Ishikawa (cell line): ENCODE measurements at regions not wholly inside any gene's neighbourhood (a gene's known extent, or its start where the extent isn't known, plus 50 kb on each side); places are given as distances from the start of the nearest gene placed in this dataset.

Source experiments
- CEBPB ChIP-seq: IDR thresholded peaks from 2 replicates; pipeline ENCODE4 v1.6.1; 2012
- CREB1 ChIP-seq: IDR thresholded peaks from 2 replicates; pipeline ENCODE4 v1.6.1; 2012; ENCODE audit warnings: low read depth
- EGR1 ChIP-seq: IDR thresholded peaks from 2 replicates; pipeline ENCODE4 v1.6.1; 2012
- EP300 ChIP-seq: IDR thresholded peaks from 2 replicates; pipeline ENCODE4 v1.6.1; 2012; ENCODE audit warnings: borderline replicate concordance
- FOXM1 ChIP-seq: IDR thresholded peaks from 2 replicates; pipeline ENCODE4 v1.6.1; 2012; ENCODE audit warnings: low read depth, borderline replicate concordance
- NFIC ChIP-seq: IDR thresholded peaks from 2 replicates; pipeline ENCODE4 v1.6.1; 2012
- RAD21 ChIP-seq: IDR thresholded peaks from 2 replicates; pipeline ENCODE4 v1.6.1; 2012; ENCODE audit warnings: low read depth
- TAF1 ChIP-seq: IDR thresholded peaks from 2 replicates; pipeline ENCODE4 v1.6.1; 2012; ENCODE audit warnings: low read depth, mild to moderate bottlenecking
- TCF12 ChIP-seq: IDR thresholded peaks from 2 replicates; pipeline ENCODE4 v1.6.1; 2012; ENCODE audit warnings: low read depth
- TEAD4 ChIP-seq: IDR thresholded peaks from 2 replicates; pipeline ENCODE4 v1.6.1; 2012
- YY1 ChIP-seq: IDR thresholded peaks from 2 replicates; pipeline ENCODE4 v1.6.1; 2012; ENCODE audit warnings: low read depth
- ZBTB7A ChIP-seq: IDR thresholded peaks from 2 replicates; pipeline ENCODE4 v1.6.1; 2012; ENCODE audit warnings: low read depth
- TF ChIP-seq, protein P1 (sequence below): IDR thresholded peaks from 2 replicates; pipeline ENCODE4 v1.6.1; 2012; ENCODE audit warnings: low read depth, mild to moderate bottlenecking
- TF ChIP-seq, protein P2 (sequence below): IDR thresholded peaks from 2 replicates; pipeline ENCODE4 v1.6.1; 2012
- TF ChIP-seq, protein P3 (sequence below): IDR thresholded peaks from 2 replicates; pipeline ENCODE4 v1.6.1; 2012

DNA sequence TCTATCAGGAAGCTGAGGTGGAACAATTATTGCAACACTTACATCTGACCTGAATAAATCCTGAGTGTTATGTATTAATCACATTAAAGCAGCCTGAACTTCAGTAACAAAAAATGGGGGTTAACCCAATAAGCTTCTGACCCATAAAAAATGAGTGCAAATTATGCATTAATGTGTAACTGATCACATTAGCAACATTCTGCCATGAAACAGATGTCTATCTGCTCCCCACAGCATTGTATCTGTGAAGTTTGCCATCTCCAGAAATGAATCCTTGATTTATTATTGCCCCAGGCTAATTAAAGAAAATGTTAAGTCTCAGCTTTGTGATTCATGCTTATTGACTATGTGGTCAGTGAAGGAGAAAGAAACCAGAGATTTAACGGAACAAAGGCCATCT is 304.9 kb downstream of the PCDH20 start:
- TF ChIP-seq ZBTB7A (no peak), CREB1 (no peak), NFIC (no peak), FOXM1 (no peak), CEBPB (no peak), TAF1 (no peak), TCF12 (no peak), EGR1 (no peak), RAD21 (no peak), TEAD4 (no peak)
- TF ChIP-seq, protein P1, sequence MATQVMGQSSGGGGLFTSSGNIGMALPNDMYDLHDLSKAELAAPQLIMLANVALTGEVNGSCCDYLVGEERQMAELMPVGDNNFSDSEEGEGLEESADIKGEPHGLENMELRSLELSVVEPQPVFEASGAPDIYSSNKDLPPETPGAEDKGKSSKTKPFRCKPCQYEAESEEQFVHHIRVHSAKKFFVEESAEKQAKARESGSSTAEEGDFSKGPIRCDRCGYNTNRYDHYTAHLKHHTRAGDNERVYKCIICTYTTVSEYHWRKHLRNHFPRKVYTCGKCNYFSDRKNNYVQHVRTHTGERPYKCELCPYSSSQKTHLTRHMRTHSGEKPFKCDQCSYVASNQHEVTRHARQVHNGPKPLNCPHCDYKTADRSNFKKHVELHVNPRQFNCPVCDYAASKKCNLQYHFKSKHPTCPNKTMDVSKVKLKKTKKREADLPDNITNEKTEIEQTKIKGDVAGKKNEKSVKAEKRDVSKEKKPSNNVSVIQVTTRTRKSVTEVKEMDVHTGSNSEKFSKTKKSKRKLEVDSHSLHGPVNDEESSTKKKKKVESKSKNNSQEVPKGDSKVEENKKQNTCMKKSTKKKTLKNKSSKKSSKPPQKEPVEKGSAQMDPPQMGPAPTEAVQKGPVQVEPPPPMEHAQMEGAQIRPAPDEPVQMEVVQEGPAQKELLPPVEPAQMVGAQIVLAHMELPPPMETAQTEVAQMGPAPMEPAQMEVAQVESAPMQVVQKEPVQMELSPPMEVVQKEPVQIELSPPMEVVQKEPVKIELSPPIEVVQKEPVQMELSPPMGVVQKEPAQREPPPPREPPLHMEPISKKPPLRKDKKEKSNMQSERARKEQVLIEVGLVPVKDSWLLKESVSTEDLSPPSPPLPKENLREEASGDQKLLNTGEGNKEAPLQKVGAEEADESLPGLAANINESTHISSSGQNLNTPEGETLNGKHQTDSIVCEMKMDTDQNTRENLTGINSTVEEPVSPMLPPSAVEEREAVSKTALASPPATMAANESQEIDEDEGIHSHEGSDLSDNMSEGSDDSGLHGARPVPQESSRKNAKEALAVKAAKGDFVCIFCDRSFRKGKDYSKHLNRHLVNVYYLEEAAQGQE = no peak
- TF ChIP-seq, protein P2, sequence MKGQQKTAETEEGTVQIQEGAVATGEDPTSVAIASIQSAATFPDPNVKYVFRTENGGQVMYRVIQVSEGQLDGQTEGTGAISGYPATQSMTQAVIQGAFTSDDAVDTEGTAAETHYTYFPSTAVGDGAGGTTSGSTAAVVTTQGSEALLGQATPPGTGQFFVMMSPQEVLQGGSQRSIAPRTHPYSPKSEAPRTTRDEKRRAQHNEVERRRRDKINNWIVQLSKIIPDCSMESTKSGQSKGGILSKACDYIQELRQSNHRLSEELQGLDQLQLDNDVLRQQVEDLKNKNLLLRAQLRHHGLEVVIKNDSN = no peak

DNA sequence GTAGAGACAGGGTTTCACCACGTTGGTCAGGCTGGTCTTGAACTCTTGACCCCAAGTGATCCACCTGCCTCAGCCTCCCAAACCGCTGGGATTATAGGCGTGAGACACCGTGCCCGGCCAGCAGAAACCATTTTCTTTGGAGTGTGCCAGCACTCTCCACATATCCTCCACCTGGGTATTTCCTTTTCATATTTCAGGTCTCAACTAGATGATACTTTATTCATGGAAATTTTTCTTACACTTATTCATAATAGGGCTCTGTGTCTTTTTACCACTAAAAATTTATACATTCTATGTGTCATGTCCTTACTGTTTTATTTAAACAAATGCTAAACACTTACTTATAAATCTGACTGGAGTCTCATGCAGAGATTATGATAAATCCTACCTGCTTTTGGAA is 305.9 kb downstream of the PCDH20 start:
- TF ChIP-seq TEAD4 = no peak
- TF ChIP-seq FOXM1 = no peak
- no peak for TF ChIP-seq EGR1
- no peak for TF ChIP-seq NFIC
- TF ChIP-seq, protein P3, sequence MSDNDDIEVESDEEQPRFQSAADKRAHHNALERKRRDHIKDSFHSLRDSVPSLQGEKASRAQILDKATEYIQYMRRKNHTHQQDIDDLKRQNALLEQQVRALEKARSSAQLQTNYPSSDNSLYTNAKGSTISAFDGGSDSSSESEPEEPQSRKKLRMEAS = no peak
- TF ChIP-seq CEBPB = no peak
- TF ChIP-seq TCF12 = no peak
- TF ChIP-seq ZBTB7A = no peak
- no peak for TF ChIP-seq YY1
- no peak for TF ChIP-seq EP300
- no peak for TF ChIP-seq RAD21

DNA sequence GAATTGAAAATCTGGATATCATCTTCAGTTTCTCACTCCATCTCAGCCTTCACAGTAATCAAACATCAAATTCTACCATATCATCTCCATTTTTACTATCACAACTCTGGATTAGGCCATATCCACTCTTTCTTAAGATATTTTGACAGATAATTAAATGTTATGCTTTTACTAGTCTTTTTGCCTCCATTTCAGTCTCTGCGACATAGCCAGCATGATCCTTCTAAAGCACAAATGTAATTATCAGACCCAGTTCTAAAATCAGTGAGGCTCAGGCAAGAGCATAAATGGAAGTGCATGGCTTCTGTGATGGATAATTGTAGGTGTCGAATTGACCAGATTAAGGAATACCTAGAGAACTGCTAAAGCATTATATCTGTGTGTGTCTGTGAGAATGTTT is 307.7 kb downstream of the PCDH20 start:
- TF ChIP-seq, protein P1 = no peak
- TF ChIP-seq, protein P3 = no peak
- no peak for TF ChIP-seq TEAD4
- TF ChIP-seq FOXM1 = no peak
- no peak for TF ChIP-seq TAF1
- no peak for TF ChIP-seq CEBPB
- TF ChIP-seq CREB1 = no peak
- TF ChIP-seq RAD21 = no peak
- no peak for TF ChIP-seq NFIC
- TF ChIP-seq, protein P2 = no peak
- TF ChIP-seq ZBTB7A = no peak

DNA sequence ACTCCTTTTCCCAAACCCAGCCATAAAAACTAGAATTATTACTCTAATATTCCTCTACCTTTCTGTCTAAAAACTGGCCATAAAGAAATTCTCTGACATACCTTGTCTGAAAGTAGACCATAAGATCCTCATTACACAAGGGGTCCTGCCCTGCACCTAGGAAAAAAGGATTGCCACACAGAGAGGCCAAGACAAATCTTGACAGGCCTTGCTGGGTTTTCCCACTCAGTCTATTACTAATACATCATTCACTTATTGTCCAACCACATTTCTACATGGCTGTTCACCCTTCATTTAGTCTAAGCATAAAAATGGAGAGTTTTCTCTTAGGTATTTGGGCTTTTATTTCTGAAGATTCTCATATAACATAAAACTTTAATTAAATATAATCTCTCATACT is 319.8 kb downstream of the PCDH20 start:
- TF ChIP-seq CEBPB = no peak
- TF ChIP-seq, protein P3 = no peak
- TF ChIP-seq EP300 = no peak
- no peak for TF ChIP-seq CREB1
- TF ChIP-seq NFIC = no peak
- TF ChIP-seq YY1 = no peak
- no peak for TF ChIP-seq TEAD4
- TF ChIP-seq, protein P2 = no peak
- TF ChIP-seq RAD21 = no peak
- no peak for TF ChIP-seq TAF1

DNA sequence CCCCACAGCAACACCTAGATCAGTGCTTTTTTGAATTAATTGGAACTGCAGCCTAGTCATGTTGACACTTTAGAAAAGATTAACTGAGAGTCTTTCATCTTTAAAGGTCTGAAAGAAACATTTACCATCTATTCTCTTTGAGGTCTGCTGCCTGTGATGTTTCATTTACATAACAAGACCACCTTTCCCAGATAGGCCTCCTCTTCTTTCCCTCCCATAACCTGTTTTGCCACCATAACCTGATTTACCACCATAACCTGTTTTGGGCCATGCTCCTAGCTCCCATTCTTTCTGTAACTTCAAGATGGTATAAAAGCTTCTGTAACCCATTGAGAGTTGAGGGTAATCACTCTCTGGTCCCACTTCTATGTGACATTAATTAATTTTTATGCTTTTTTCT is 320.8 kb downstream of the PCDH20 start:
- TF ChIP-seq FOXM1 (no peak), YY1 (no peak), TEAD4 (no peak), EGR1 (no peak), CREB1 (no peak), EP300 (no peak), RAD21 (no peak), CEBPB (no peak), NFIC (no peak), TCF12 (no peak), TAF1 (no peak), ZBTB7A (no peak)
- TF ChIP-seq, protein P1 = no peak
- TF ChIP-seq, protein P3 = no peak
- TF ChIP-seq, protein P2 = no peak
